ENCODE measurements at regions not wholly inside any gene's neighbourhood (a gene's known extent, or its start where the extent isn't known, plus 50 kb on each side); places are given as distances from the start of the nearest gene placed in this dataset.
A peak's percentile ranks its signal among the peaks of the same experiment; 100 is the strongest.
"Not testable (repeated sequence)": the region's sequence is repeated elsewhere in the genome, so short reads cannot be mapped to it uniquely, and the experiment has no call there.

DNA sequence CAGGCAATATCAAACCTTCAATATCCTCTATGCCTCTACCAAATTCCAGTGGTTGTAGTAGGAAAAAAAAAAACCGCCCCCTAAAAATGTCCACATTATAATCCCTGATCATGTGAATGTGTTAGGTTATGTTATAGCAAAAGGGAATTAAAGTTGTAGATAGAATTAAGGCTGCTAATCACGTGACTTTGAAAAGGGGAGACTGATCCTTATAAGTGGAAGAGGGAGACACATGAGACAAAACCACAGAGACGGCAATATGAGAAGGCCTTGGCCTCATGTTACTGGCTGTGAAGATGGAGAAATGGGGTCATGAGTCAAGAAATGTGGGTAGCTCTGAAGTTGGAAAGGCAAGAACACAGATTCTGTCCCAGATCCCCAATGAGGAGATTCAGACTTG lies 1711.3 kb downstream of the KHDRBS2 start:
- WGBS (ENCODE audit: low lambda C conversion rate) = 13% methylated on average over 3 of the region's 3 CpGs
- H3K4me3 ChIP-seq (replicated peaks in 1 of 3; ENCODE audit: insufficient read depth in 1 of 3, low read depth in 2 of 3, low read length in 3 of 3); in situ Hi-C loops (cut with HindIII; ENCODE audit: extremely low pct_ligation_motif_present, low pct_unique_long_range_greater_than_20kb); BruUV-seq (replicated peaks); DNase-seq (ENCODE audit: low spot score); intact Hi-C loops (cut with micrococcal nuclease; ENCODE audit: unreplicated experiment); FAIRE-seq; H3K9ac ChIP-seq (ENCODE audit: insufficient read depth, low read depth, low read length); H3K27me3 ChIP-seq (ENCODE audit: control insufficient read depth in 1 of 2, insufficient read depth in 2 of 2, low read length in 2 of 2); H2AFZ ChIP-seq (ENCODE audit: low read length); H3K36me3 ChIP-seq (replicated peaks in 1 of 2; ENCODE audit: control insufficient read depth in 1 of 2, insufficient read depth in 2 of 2, low read length in 2 of 2); H4K20me1 ChIP-seq (ENCODE audit: insufficient read depth, low read length); POLR2A ChIA-PET; H3K4me1 ChIP-seq (ENCODE audit: insufficient read depth, low read length); H3K79me2 ChIP-seq (ENCODE audit: insufficient read depth, low read length); H3K4me2 ChIP-seq (ENCODE audit: low read depth, low read length); CTCF ChIA-PET (ENCODE audit: low intra/inter-chr PET ratio, low total read pairs); ATAC-seq; H3K27ac ChIP-seq (ENCODE audit: extremely low read length, insufficient read depth, low read length): not testable (repeated sequence)
- H3K9me3 ChIP-seq (ENCODE audit: low read length) = peaks cover 93% of the 10 kb centered on the region
- TF ChIP-seq RAD51 (IDR thresholded peaks at IDR 0.05; ENCODE audit: borderline replicate concordance) = peak; percentile 89

- POLR2A ChIA-PET = not testable (repeated sequence)
- WGBS (ENCODE audit: low lambda C conversion rate) = 0% methylated on average over 1 of the region's 1 CpG
Observed at GRCh38 chr6:60572607-60573006, 1713.4 kb downstream of the KHDRBS2 start.

GRCh38 chr6:60571293-60572016 lies 1714.6 kb downstream of the KHDRBS2 start:
- FAIRE-seq; H3K27ac ChIP-seq (ENCODE audit: extremely low read length, insufficient read depth, low read length); POLR2A ChIA-PET; H3K9ac ChIP-seq (ENCODE audit: insufficient read depth, low read depth, low read length); H3K4me3 ChIP-seq (replicated peaks in 1 of 3; ENCODE audit: insufficient read depth in 1 of 3, low read depth in 2 of 3, low read length in 3 of 3); H3K4me2 ChIP-seq (ENCODE audit: low read depth, low read length); H3K79me2 ChIP-seq (ENCODE audit: insufficient read depth, low read length); CTCF ChIA-PET (ENCODE audit: low intra/inter-chr PET ratio, low total read pairs); intact Hi-C loops (cut with micrococcal nuclease; ENCODE audit: unreplicated experiment); H3K4me1 ChIP-seq (ENCODE audit: insufficient read depth, low read length); BruUV-seq (replicated peaks); H4K20me1 ChIP-seq (ENCODE audit: insufficient read depth, low read length); in situ Hi-C loops (cut with HindIII; ENCODE audit: extremely low pct_ligation_motif_present, low pct_unique_long_range_greater_than_20kb); H3K36me3 ChIP-seq (replicated peaks in 1 of 2; ENCODE audit: control insufficient read depth in 1 of 2, insufficient read depth in 2 of 2, low read length in 2 of 2); H3K27me3 ChIP-seq (ENCODE audit: control insufficient read depth in 1 of 2, insufficient read depth in 2 of 2, low read length in 2 of 2); H2AFZ ChIP-seq (ENCODE audit: low read length); DNase-seq (ENCODE audit: low spot score); ATAC-seq: not testable (repeated sequence)
- WGBS (ENCODE audit: low lambda C conversion rate) = 6% methylated on average over 6 of the region's 6 CpGs
- peaks cover 89% of the 10 kb centered on the region for H3K9me3 ChIP-seq (ENCODE audit: low read length)

More at GRCh38 chr6:60572607-60573006, 1713.4 kb downstream of the KHDRBS2 start:
- ATAC-seq; H3K27ac ChIP-seq (ENCODE audit: extremely low read length, insufficient read depth, low read length); H3K27me3 ChIP-seq (ENCODE audit: control insufficient read depth in 1 of 2, insufficient read depth in 2 of 2, low read length in 2 of 2); H3K9ac ChIP-seq (ENCODE audit: insufficient read depth, low read depth, low read length); BruUV-seq (replicated peaks); H2AFZ ChIP-seq (ENCODE audit: low read length); in situ Hi-C loops (cut with HindIII; ENCODE audit: extremely low pct_ligation_motif_present, low pct_unique_long_range_greater_than_20kb); H3K79me2 ChIP-seq (ENCODE audit: insufficient read depth, low read length); FAIRE-seq; intact Hi-C loops (cut with micrococcal nuclease; ENCODE audit: unreplicated experiment); H3K4me1 ChIP-seq (ENCODE audit: insufficient read depth, low read length); DNase-seq (ENCODE audit: low spot score); H3K36me3 ChIP-seq (replicated peaks in 1 of 2; ENCODE audit: control insufficient read depth in 1 of 2, insufficient read depth in 2 of 2, low read length in 2 of 2); H3K4me3 ChIP-seq (replicated peaks in 1 of 3; ENCODE audit: insufficient read depth in 1 of 3, low read depth in 2 of 3, low read length in 3 of 3); H4K20me1 ChIP-seq (ENCODE audit: insufficient read depth, low read length); H3K4me2 ChIP-seq (ENCODE audit: low read depth, low read length); CTCF ChIA-PET (ENCODE audit: low intra/inter-chr PET ratio, low total read pairs): not testable (repeated sequence)
- TF ChIP-seq STAG1 (CRISPR knock-in tag; IDR thresholded peaks at IDR 0.05) = 0 out of 2 replicates have a peak, but pooled peaks have one; percentile 20
- H3K9me3 ChIP-seq (ENCODE audit: low read length) = peaks cover 87% of the 10 kb centered on the region

- H3K4me2 ChIP-seq (ENCODE audit: low read depth, low read length); H4K20me1 ChIP-seq (ENCODE audit: insufficient read depth, low read length); H3K4me3 ChIP-seq (replicated peaks in 1 of 3; ENCODE audit: insufficient read depth in 1 of 3, low read depth in 2 of 3, low read length in 3 of 3); CTCF ChIA-PET (ENCODE audit: low intra/inter-chr PET ratio, low total read pairs); H3K27ac ChIP-seq (ENCODE audit: extremely low read length, insufficient read depth, low read length); in situ Hi-C loops (cut with HindIII; ENCODE audit: extremely low pct_ligation_motif_present, low pct_unique_long_range_greater_than_20kb); FAIRE-seq; POLR2A ChIA-PET; H3K79me2 ChIP-seq (ENCODE audit: insufficient read depth, low read length); H2AFZ ChIP-seq (ENCODE audit: low read length); H3K9ac ChIP-seq (ENCODE audit: insufficient read depth, low read depth, low read length); BruUV-seq (replicated peaks); H3K27me3 ChIP-seq (ENCODE audit: control insufficient read depth in 1 of 2, insufficient read depth in 2 of 2, low read length in 2 of 2); H3K36me3 ChIP-seq (replicated peaks in 1 of 2; ENCODE audit: control insufficient read depth in 1 of 2, insufficient read depth in 2 of 2, low read length in 2 of 2); intact Hi-C loops (cut with micrococcal nuclease; ENCODE audit: unreplicated experiment); DNase-seq (ENCODE audit: low spot score); H3K4me1 ChIP-seq (ENCODE audit: insufficient read depth, low read length); ATAC-seq: not testable (repeated sequence)
- H3K9me3 ChIP-seq (ENCODE audit: low read length) = peaks cover 85% of the 10 kb centered on the region
- 11% methylated on average over 2 of the region's 2 CpGs for WGBS (ENCODE audit: low lambda C conversion rate)
Observed at GRCh38 chr6:60570599-60570998, 1715.4 kb downstream of the KHDRBS2 start.
